ENCODE measurements at regions not wholly inside any gene's neighbourhood (a gene's known extent, or its start where the extent isn't known, plus 50 kb on each side); places are given as distances from the start of the nearest gene placed in this dataset.
A peak's percentile ranks its signal among the peaks of the same experiment; 100 is the strongest.
"Not testable (repeated sequence)": the region's sequence is repeated elsewhere in the genome, so short reads cannot be mapped to it uniquely, and the experiment has no call there.

DNA sequence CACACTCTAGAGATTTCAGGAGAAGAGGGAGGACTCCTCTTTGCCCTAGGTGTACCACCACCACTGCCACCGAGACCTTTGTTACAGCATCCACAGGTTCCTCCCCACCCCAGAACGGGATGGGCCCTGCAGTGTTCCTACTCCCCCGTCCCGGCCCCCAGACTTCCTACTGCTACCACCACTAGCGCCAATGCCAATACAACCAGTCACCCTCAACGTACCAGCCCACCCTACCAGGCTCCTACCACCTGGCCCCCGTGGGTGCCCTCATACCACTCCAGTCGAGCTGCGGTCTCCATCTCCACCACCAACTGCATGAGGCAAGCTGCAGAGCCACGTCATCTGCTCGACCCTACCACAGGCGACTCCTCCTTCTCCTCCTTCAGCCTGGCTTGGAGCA lies 437.1 kb upstream of the ZNF337 start:
- DNase-seq (ENCODE audit: low read depth in 2 of 2), result not testable (repeated sequence)

GRCh38 chr20:26120920-26121319 lies 424.3 kb upstream of the ZNF337 start:
- not testable (repeated sequence) for DNase-seq (ENCODE audit: low read depth in 2 of 2)

DNA sequence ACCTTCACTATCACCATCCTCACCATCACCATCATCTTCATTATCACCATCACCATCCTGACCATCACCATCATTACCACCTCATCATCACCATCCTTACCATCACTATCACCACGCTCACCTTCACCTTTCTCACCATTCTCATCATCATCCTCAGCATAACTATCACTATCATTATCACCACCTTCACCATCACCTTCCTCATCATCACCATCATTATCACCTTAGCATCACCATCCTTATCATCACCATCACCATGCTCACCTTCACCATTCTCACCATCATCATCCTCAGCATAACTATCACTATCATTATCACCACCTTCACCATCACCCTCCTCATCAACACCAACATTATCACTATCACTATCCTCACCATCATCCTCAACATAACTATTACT lies 397.8 kb upstream of the ZNF337 start:
- DNase-seq (ENCODE audit: low read depth in 2 of 2), result not testable (repeated sequence)

DNA sequence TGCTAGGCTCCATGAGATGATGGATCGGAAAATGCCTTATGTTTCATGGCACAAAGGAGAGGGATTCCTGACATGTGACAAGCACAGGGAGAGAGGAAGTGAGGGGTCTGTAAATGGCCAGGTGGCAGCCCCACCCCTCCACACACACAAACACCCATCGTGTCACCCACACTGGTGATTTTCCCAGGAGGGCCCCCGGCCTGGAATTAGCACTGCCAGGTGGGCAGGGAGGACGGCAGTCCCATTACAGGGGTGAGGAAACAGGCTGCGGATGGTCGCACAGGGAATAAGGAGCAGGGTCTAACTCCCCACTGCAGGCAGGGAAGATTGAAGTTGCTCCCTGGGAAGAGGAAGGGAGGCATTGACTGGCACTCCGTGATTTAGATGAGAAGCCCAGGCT lies 395.3 kb upstream of the ZNF337 start:
- not testable (repeated sequence) for DNase-seq (ENCODE audit: low read depth in 2 of 2)

DNA sequence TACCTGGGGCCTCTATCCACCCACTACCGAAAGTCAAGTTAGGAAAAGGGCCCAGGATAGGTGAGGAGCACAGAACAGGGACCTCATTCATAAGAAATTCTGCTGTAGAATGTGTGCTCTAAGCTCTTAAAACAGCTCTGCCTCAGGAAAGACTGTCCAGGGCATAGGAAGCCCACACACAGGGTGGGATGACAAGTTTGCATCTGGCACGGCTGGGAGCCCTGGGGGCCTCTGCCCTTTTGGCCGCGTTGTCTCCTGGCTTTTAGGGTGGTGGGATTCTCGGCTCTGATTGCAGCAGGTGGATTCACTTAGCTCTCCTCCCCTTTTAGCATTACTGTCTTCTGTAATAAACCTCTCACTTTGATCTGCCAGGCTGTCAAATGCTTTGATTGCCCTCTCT lies 389.5 kb upstream of the ZNF337 start:
- not testable (repeated sequence) for DNase-seq (ENCODE audit: low read depth in 2 of 2)

DNA sequence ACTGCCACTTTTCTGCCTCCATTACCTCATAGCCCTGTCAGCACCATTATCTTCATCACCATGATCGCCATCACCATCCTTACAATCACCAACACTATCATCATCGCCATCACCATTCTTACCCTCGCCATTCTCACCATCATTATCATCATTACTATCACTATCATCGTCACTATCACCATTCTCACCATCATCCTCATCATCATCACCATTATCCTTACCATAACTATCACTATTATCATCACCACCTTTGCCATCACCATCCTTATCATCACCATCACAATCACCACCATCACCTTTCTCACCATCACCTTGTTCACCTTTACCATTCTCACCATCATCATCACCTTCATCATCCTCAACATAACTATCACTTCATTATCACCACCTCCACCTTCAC lies 377.3 kb upstream of the ZNF337 start:
- DNase-seq (ENCODE audit: low read depth in 2 of 2), result not testable (repeated sequence)

GRCh38 chr20:26059324-26059723 lies 362.7 kb upstream of the ZNF337 start:
- not testable (repeated sequence) for DNase-seq (ENCODE audit: low read depth in 2 of 2)

- DNase-seq (ENCODE audit: low read depth in 2 of 2), result not testable (repeated sequence)
Measured at GRCh38 chr20:26058446-26058845, 361.8 kb upstream of the ZNF337 start.

- DNase-seq (ENCODE audit: low read depth in 2 of 2), result not testable (repeated sequence)
Measured at GRCh38 chr20:26057135-26057752, 360.6 kb upstream of the ZNF337 start.

DNA sequence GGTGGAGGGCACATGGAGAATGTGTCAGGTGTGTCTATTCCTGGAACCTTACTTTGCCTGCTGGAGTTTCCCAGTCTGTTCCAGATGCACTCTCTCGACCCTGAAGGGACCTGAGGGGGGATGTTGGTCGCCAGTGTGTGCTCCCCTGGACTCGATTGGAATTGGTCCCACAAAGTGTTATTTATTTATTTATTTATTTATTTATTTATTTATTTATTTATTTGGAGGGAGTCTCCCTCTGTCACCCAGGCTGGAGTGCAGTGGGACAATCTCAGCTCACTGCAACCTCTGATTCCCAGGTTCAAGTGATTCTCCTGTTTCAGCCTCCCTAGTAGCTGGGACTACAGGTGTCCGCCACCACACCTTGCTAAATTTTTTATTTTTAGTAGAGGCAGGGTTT lies 329.1 kb upstream of the ZNF337 start:
- not testable (repeated sequence) for DNase-seq (ENCODE audit: low read depth in 2 of 2)

DNA sequence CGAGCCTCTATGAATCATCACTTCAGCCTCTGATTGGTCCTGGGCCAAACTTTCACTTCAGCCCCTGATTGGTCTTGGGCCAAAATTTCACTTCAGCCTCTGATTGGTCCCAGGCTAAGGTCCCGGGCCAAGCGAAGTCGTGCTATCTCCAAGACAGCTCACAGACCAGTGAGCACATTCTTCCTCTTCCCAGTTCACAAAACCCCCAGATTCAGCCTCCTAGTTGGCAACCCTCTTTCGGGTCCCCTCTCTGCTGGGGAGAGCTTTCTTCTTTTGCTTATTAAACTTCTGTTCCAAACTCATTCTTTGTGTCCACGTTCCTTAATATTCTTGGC lies 314.3 kb upstream of the ZNF337 start:
- not testable (repeated sequence) for DNase-seq (ENCODE audit: low read depth in 2 of 2)

DNA sequence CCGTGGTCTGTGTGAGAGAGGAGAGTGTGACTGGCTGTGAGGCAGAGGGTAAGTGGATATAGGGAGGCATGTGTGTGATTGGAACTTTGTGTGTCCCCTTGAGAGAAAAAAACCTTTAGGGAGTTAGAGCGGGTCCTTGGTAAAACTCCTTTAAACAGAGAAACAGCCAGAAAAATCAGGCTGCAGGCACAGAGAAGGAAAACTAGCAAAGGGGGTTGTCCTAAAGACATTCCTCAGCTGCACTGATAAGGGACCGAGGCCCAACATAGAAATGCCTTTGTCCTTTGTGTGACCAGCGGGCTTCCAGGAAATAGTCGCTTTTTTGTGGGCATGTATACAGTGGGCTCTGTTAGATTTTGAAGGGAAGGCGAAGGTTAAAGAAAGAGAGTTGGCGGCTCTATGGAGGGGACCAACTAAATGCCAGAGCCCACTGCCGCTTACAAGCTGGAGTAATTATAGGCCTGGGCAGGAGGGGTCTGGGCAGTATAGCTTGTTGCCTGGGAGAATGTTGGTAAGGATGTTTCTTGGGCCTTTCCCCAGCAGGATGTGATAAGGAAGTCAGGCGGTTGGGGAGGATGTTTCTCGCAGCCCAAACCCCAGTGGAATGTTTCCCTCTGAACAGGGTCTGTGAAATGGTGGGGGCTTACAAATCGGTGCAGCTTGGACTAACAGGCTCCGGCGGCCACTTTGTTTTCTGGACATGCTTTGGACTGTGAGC lies 313.7 kb upstream of the ZNF337 start:
- DNase-seq (ENCODE audit: low read depth in 2 of 2), result not testable (repeated sequence)

GRCh38 chr20:26009402-26010223 lies 313.0 kb upstream of the ZNF337 start:
- DNase-seq (ENCODE audit: low read depth in 2 of 2), result peak; percentile 46 to 65

DNA sequence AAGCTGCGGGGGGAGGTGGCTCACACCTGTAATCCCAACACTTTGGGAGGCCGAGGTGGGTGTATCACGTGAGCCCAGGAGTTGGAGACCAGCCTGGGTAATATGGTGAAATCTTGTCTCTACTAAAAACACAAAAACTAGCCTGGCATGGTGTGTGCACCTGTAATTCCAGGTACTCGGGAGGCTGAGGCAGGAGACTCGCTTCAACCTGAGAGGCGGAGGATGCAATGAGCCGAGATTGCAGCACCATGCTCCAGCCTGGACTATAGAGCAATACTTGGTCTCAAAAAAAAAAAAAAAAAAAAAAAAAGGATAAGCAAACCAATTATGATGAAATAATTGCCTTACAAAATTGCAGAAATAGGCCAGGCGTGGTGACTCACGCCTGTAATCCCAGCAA lies 311.4 kb upstream of the ZNF337 start:
- not testable (repeated sequence) for DNase-seq (ENCODE audit: low read depth in 2 of 2)

DNA sequence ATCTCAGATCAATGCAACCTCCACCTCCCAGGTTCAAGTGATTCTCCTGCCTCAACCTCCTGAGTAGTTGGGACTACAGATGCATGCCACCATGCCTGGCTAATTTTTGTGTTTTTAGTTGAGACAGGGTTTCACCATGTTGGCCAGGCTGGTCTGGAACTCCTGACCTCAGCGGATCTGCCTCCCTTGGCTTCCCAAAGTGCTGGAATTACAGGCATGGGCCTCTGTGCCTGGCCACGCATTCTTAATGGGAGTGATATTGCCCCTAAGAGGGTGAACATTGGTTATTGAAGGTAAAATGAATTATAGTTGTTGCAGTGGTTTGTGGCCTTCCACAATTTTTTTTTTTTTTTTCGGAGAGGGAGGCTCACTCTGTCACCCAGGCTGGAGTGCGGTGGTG lies 309.5 kb upstream of the ZNF337 start:
- DNase-seq (ENCODE audit: low read depth in 2 of 2), result not testable (repeated sequence)

DNA sequence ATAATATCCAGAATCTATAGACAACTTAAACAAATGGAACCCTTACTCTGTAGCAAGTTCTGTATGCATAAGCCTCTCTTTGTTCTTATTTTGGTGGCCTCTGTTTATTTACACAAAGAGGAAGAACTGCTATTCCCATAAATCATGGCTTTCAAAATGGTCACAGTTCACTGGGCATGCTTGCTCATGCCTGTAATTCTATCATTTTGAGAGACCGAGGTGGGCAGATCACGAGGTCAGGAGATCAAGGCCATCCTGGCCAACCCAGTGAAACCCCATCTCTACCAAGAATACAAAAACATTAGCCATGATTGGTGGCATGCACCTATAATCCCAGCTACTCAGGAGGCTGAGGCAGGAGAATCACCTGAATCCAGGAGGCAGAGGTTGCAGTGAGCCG lies 307.3 kb upstream of the ZNF337 start:
- not testable (repeated sequence) for DNase-seq (ENCODE audit: low read depth in 2 of 2)

- DNase-seq (ENCODE audit: low read depth in 2 of 2), result not testable (repeated sequence)
Measured at GRCh38 chr20:25997367-25998038, 300.9 kb upstream of the ZNF337 start.

GRCh38 chr20:25992146-25992545 lies 295.5 kb upstream of the ZNF337 start:
- no peak for DNase-seq (ENCODE audit: low read depth in 2 of 2)

DNA sequence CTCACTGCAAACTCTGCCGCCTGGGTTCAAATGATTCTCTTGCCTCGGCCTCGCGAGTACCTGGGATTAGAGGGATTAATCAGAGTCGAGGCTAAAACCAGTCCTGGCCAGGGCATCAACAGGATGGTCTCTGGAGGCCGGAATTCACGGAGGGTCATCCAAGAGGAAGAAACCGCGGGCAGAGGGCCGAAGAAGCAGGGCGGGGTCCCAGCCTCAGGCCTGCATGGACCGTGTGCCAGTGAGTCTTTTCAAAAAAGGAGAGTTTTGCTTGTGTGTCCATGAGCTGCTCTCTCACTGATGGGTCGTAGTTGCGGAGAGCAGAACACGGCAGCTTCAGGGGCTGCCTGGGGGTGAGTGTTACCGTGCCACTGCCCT lies 295.1 kb upstream of the ZNF337 start:
- DNase-seq (ENCODE audit: low read depth in 2 of 2), result no peak

GRCh38 chr20:25991051-25991755 lies 294.6 kb upstream of the ZNF337 start:
- no peak for DNase-seq (ENCODE audit: low read depth in 2 of 2)

DNA sequence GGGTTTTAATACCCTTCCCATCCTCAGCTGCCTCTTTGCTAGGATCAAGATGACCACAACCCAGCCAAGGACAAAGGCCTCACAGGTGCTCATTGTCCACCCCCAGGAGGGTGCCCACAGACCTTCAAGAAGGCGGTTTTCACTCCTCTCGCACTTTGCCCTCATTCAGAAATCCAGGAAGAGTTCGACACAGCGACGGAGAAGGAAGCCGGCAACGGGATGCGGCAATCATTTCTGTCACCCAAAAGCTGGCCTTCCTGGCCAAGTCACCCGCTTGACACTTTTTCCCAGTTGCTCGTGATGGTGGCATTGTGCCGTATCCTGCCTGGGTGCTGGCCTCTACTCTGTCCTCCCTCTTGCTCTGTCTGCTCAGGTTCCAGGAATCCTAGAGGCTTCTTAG lies 293.0 kb upstream of the ZNF337 start:
- DNase-seq (ENCODE audit: low read depth in 2 of 2), result not testable (repeated sequence)

DNA sequence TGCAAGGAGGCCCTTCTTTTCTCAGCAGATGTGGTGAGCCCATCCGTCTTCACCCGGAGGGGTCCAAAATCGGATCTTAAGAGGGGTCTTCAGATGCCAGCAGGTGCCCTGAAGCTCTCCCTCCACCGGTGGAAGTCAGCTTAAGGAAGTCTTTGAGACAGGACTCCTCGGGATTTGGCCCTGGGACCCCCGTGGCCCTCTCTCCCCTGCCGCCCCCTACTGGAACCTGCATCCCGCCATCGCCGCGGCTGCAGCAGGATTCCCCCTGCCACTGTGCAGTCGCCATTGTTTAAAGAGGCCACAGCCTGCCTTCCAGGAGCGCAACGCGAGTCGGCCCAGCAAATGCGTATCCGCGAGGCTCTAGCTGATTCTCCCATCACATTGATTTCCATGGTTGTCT lies 292.5 kb upstream of the ZNF337 start:
- no peak for DNase-seq (ENCODE audit: low read depth in 2 of 2)
